ENCODE measurements at regions not wholly inside any gene's neighbourhood (a gene's known extent, or its start where the extent isn't known, plus 50 kb on each side); places are given as distances from the start of the nearest gene placed in this dataset.
A peak's percentile ranks its signal among the peaks of the same experiment; 100 is the strongest.

GRCh38 chr15:25176991-25177954 lies 222.5 kb downstream of the SNRPN start:
- CTCF ChIA-PET = no interaction called here
- no peak overlapping the region for H3K27ac Mint-ChIP-seq
- H3K9me3 Mint-ChIP-seq (ENCODE audit: low read depth) = peaks cover 8% of the 10 kb centered on the region
- H3K4me3 Mint-ChIP-seq = no peak overlapping the region
- ATAC-seq (no peak), DNase-seq (peak; percentile 26)
- no peaks in the 10 kb centered on the region for H3K27me3 Mint-ChIP-seq
- H3K36me3 Mint-ChIP-seq = no peaks in the 10 kb centered on the region
- H3K4me1 Mint-ChIP-seq = no peaks in the 10 kb centered on the region

- H3K9me3 Mint-ChIP-seq (ENCODE audit: low read depth) = peaks cover 8% of the 10 kb centered on the region
- no peak for ATAC-seq
- DNase-seq = peak; percentile 14
Measured at GRCh38 chr15:25177955-25178801, 223.4 kb downstream of the SNRPN start.

GRCh38 chr15:25178835-25179672 lies 224.3 kb downstream of the SNRPN start:
- peaks cover 8% of the 10 kb centered on the region for H3K9me3 Mint-ChIP-seq (ENCODE audit: low read depth)
- ATAC-seq = no peak
- H3K36me3 Mint-ChIP-seq = no peaks in the 10 kb centered on the region
- no peak overlapping the region for H3K27ac Mint-ChIP-seq
- H3K27me3 Mint-ChIP-seq = no peaks in the 10 kb centered on the region
- H3K4me3 Mint-ChIP-seq = no peak overlapping the region
- H3K4me1 Mint-ChIP-seq = no peaks in the 10 kb centered on the region
- CTCF ChIA-PET = no interaction called here
- DNase-seq = peak; percentile 16

More at GRCh38 chr15:25177955-25178801, 223.4 kb downstream of the SNRPN start:
- CTCF ChIA-PET = no interaction called here
- Mint-ChIP-seq H3K27me3 (no peaks in the 10 kb centered on the region), H3K27ac (no peak overlapping the region), H3K4me1 (no peaks in the 10 kb centered on the region), H3K36me3 (no peaks in the 10 kb centered on the region), H3K4me3 (no peak overlapping the region)

- no peak for ATAC-seq
- Mint-ChIP-seq H3K27ac (no peak overlapping the region), H3K27me3 (no peaks in the 10 kb centered on the region), H3K36me3 (no peaks in the 10 kb centered on the region), H3K9me3 (ENCODE audit: low read depth) (peaks cover 2% of the 10 kb centered on the region), H3K4me3 (no peak overlapping the region), H3K4me1 (no peaks in the 10 kb centered on the region)
- peak; percentile 5 for DNase-seq
- CTCF ChIA-PET = no interaction called here
Measured at GRCh38 chr15:25179673-25180511, 225.1 kb downstream of the SNRPN start.

GRCh38 chr15:25180606-25181292 lies 226.0 kb downstream of the SNRPN start:
- no peaks in the 10 kb centered on the region for H3K27me3 Mint-ChIP-seq
- CTCF ChIA-PET = no interaction called here
- ATAC-seq (no peak), DNase-seq (peak; percentile 23)
- no peaks in the 10 kb centered on the region for H3K4me1 Mint-ChIP-seq
- H3K9me3 Mint-ChIP-seq (ENCODE audit: low read depth) = peaks cover 2% of the 10 kb centered on the region
- no peaks in the 10 kb centered on the region for H3K36me3 Mint-ChIP-seq
- no peak overlapping the region for H3K4me3 Mint-ChIP-seq
- H3K27ac Mint-ChIP-seq = no peak overlapping the region

- CTCF ChIA-PET = no interaction called here
- H3K4me1 Mint-ChIP-seq = no peaks in the 10 kb centered on the region
- no peak overlapping the region for H3K4me3 Mint-ChIP-seq
- ATAC-seq = no peak
- peak; percentile 14 for DNase-seq
- no peaks in the 10 kb centered on the region for H3K36me3 Mint-ChIP-seq
- H3K9me3 Mint-ChIP-seq (ENCODE audit: low read depth) = no peaks in the 10 kb centered on the region
- no peak overlapping the region for H3K27ac Mint-ChIP-seq
- H3K27me3 Mint-ChIP-seq = no peaks in the 10 kb centered on the region
Measured at GRCh38 chr15:25181293-25182097, 226.7 kb downstream of the SNRPN start.

- H3K36me3 Mint-ChIP-seq = no peaks in the 10 kb centered on the region
- ATAC-seq (no peak), DNase-seq (no peak)
- CTCF ChIA-PET = no interaction called here
- H3K9me3 Mint-ChIP-seq (ENCODE audit: low read depth) = no peaks in the 10 kb centered on the region
- no peaks in the 10 kb centered on the region for H3K27me3 Mint-ChIP-seq
- no peak overlapping the region for H3K27ac Mint-ChIP-seq
- no peak overlapping the region for H3K4me3 Mint-ChIP-seq
- H3K4me1 Mint-ChIP-seq = no peaks in the 10 kb centered on the region
Measured at GRCh38 chr15:25182098-25182478, 227.3 kb downstream of the SNRPN start.

- H3K27ac Mint-ChIP-seq = no peak overlapping the region
- no peaks in the 10 kb centered on the region for H3K9me3 Mint-ChIP-seq (ENCODE audit: low read depth)
- H3K27me3 Mint-ChIP-seq = no peaks in the 10 kb centered on the region
- no peaks in the 10 kb centered on the region for H3K36me3 Mint-ChIP-seq
- ATAC-seq (no peak), DNase-seq (no peak)
- CTCF ChIA-PET = no interaction called here
- no peak overlapping the region for H3K4me3 Mint-ChIP-seq
- no peaks in the 10 kb centered on the region for H3K4me1 Mint-ChIP-seq
Measured at GRCh38 chr15:25182736-25183445, 228.1 kb downstream of the SNRPN start.

GRCh38 chr15:25183581-25184251 lies 228.9 kb downstream of the SNRPN start:
- H3K4me1 Mint-ChIP-seq = no peaks in the 10 kb centered on the region
- DNase-seq (no peak), ATAC-seq (no peak)
- H3K4me3 Mint-ChIP-seq = no peak overlapping the region
- CTCF ChIA-PET = no interaction called here
- H3K36me3 Mint-ChIP-seq = no peaks in the 10 kb centered on the region
- no peaks in the 10 kb centered on the region for H3K9me3 Mint-ChIP-seq (ENCODE audit: low read depth)
- H3K27ac Mint-ChIP-seq = no peak overlapping the region
- H3K27me3 Mint-ChIP-seq = no peaks in the 10 kb centered on the region

GRCh38 chr15:25184356-25185155 lies 229.8 kb downstream of the SNRPN start:
- CTCF ChIA-PET = no interaction called here
- Mint-ChIP-seq H3K4me1 (no peaks in the 10 kb centered on the region), H3K36me3 (no peaks in the 10 kb centered on the region), H3K4me3 (no peak overlapping the region), H3K9me3 (ENCODE audit: low read depth) (peaks cover 3% of the 10 kb centered on the region), H3K27me3 (no peaks in the 10 kb centered on the region), H3K27ac (no peak overlapping the region)
- ATAC-seq (no peak), DNase-seq (no peak)

All from activated CD8-positive, alpha-beta memory T cell treated with anti-CD3 and anti-CD28 coated beads, Interleukin-2, amount 10 ng/mL, durations not matched to agents 7 days and 5 days (primary cell).